OCI-LY1 (cell line): ENCODE measurements at regions not wholly inside any gene's neighbourhood (a gene's known extent, or its start where the extent isn't known, plus 50 kb on each side); places are given as distances from the start of the nearest gene placed in this dataset.

Experiments used
- H2AFZ ChIP-seq: fragments of 200-600 bp; sonication (generic), shearing (Covaris generic); 2 replicates; pipeline ENCODE4 v1.6.0; 2014; ENCODE audit warnings: antibody characterized with exemption, mild to moderate bottlenecking, low read length
- H3F3A ChIP-seq: fragments of 200-600 bp; sonication (generic), shearing (Covaris generic); 2 replicates; pipeline ENCODE4 v1.6.0; 2014; ENCODE audit warnings: mild to moderate bottlenecking, antibody characterized with exemption, low read length, moderate library complexity; ENCODE audit not compliant: insufficient read depth
- H3K27ac ChIP-seq: fragments of 200-600 bp; sonication (generic); 2 replicates; pipeline ENCODE4 v1.5.1; 2014; ENCODE audit warnings: low read length, mixed run types, mild to moderate bottlenecking, low read depth; ENCODE audit not compliant: poor library complexity, severe bottlenecking
- H3K27me3 ChIP-seq: fragments of 200-600 bp; sonication (generic); 2 replicates; pipeline ENCODE4 v1.6.0; 2014; ENCODE audit warnings: antibody characterized with exemption, mild to moderate bottlenecking, low read length, moderate library complexity; ENCODE audit not compliant: insufficient read depth
- H3K36me3 ChIP-seq: fragments of 200-600 bp; sonication (generic); 2 replicates; pipeline ENCODE4 v1.6.1; 2014; ENCODE audit warnings: mild to moderate bottlenecking, antibody characterized with exemption, low read length, moderate library complexity, mixed read lengths; ENCODE audit not compliant: insufficient read depth
- H3K4me1 ChIP-seq: fragments of 200-600 bp; sonication (generic); 2 replicates; pipeline ENCODE4 v1.5.1; 2014; ENCODE audit warnings: mild to moderate bottlenecking, low read length, moderate library complexity; ENCODE audit not compliant: insufficient read depth, severe bottlenecking
- H3K4me2 ChIP-seq: fragments of 200-600 bp; sonication (generic), shearing (Covaris generic); 2 replicates; pipeline ENCODE4 v1.6.1; 2014; ENCODE audit warnings: low read length
- H3K4me3 ChIP-seq: fragments of 200-600 bp; sonication (generic); 2 replicates; pipeline ENCODE4 v1.5.1; 2014; ENCODE audit warnings: low read length, low read depth, mild to moderate bottlenecking, mixed read lengths; ENCODE audit not compliant: poor library complexity, severe bottlenecking
- H3K79me2 ChIP-seq: fragments of 200-600 bp; shearing (Covaris generic); 2 replicates; pipeline ENCODE4 v1.6.1; 2016; ENCODE audit warnings: mixed run types, low read length, mixed read lengths; ENCODE audit not compliant: insufficient read depth
- H3K9ac ChIP-seq: fragments of 200-600 bp; sonication (generic), shearing (Covaris generic); 2 replicates; pipeline ENCODE4 v1.6.1; 2014; ENCODE audit warnings: mild to moderate bottlenecking, low read length, mixed read lengths
- H3K9me2 ChIP-seq: fragments of 200-600 bp; sonication (generic), shearing (Covaris generic); 2 replicates; pipeline ENCODE4 v1.6.1; 2014; ENCODE audit warnings: low read depth, mild to moderate bottlenecking, low read length, mixed read lengths
- H3K9me3 ChIP-seq: fragments of 200-600 bp; shearing (Covaris generic); 2 replicates; pipeline ENCODE4 v1.6.1; 2014; ENCODE audit warnings: low read length, mixed read lengths
- H4K20me1 ChIP-seq: fragments of 200-600 bp; sonication (generic), shearing (Covaris generic); 2 replicates; pipeline ENCODE4 v1.6.0; 2016; ENCODE audit warnings: mild to moderate bottlenecking, low read length; ENCODE audit not compliant: insufficient read depth
- EZH2 ChIP-seq: fragments of 200-600 bp; sonication (generic), shearing (Covaris generic); IDR thresholded peaks from 2 replicates; pipeline ENCODE4 v1.8.0; 2017; ENCODE audit warnings: borderline replicate concordance, mixed run types, mild to moderate bottlenecking, antibody characterized with exemption, low read length, moderate library complexity, mixed read lengths
- TF ChIP-seq, protein P1 (sequence below): fragments of 200-600 bp; sonication (generic), shearing (Covaris generic); IDR thresholded peaks from 2 replicates; pipeline ENCODE4 v1.5.1; 2017; ENCODE audit warnings: mild to moderate bottlenecking, antibody characterized with exemption, low read length, moderate library complexity, mixed read lengths

- Histone ChIP-seq H3K9me2 (no peaks in the 10 kb centered on the region), H3K4me3 (no peak overlapping the region), H4K20me1 (no peaks in the 10 kb centered on the region), H3K4me2 (no peak overlapping the region), H2AFZ (no peak overlapping the region), H3K9ac (no peak overlapping the region), H3K79me2 (no peaks in the 10 kb centered on the region), H3K27me3 (no peaks in the 10 kb centered on the region), H3K9me3 (no peaks in the 10 kb centered on the region), H3K36me3 (no peaks in the 10 kb centered on the region), H3K27ac (no peak overlapping the region), H3F3A (no peaks in the 10 kb centered on the region), H3K4me1 (no peaks in the 10 kb centered on the region)
- no peak for TF ChIP-seq EZH2
- TF ChIP-seq, protein P1, sequence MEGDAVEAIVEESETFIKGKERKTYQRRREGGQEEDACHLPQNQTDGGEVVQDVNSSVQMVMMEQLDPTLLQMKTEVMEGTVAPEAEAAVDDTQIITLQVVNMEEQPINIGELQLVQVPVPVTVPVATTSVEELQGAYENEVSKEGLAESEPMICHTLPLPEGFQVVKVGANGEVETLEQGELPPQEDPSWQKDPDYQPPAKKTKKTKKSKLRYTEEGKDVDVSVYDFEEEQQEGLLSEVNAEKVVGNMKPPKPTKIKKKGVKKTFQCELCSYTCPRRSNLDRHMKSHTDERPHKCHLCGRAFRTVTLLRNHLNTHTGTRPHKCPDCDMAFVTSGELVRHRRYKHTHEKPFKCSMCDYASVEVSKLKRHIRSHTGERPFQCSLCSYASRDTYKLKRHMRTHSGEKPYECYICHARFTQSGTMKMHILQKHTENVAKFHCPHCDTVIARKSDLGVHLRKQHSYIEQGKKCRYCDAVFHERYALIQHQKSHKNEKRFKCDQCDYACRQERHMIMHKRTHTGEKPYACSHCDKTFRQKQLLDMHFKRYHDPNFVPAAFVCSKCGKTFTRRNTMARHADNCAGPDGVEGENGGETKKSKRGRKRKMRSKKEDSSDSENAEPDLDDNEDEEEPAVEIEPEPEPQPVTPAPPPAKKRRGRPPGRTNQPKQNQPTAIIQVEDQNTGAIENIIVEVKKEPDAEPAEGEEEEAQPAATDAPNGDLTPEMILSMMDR: no peak
These were observed 65.9 kb downstream of the EFNB1 start for GRCh38 chrX:68894513-68895340.

- no peaks in the 10 kb centered on the region for H3K79me2 ChIP-seq
- no peaks in the 10 kb centered on the region for H3K27me3 ChIP-seq
- H3K4me2 ChIP-seq: no peak overlapping the region
- no peak overlapping the region for H3K4me3 ChIP-seq
- no peak for TF ChIP-seq EZH2
- TF ChIP-seq, protein P1: no peak
- no peaks in the 10 kb centered on the region for H3F3A ChIP-seq
- no peaks in the 10 kb centered on the region for H3K9me3 ChIP-seq
- no peak overlapping the region for H2AFZ ChIP-seq
- no peaks in the 10 kb centered on the region for H3K36me3 ChIP-seq
- H4K20me1 ChIP-seq: no peaks in the 10 kb centered on the region
- H3K4me1 ChIP-seq: no peaks in the 10 kb centered on the region
- H3K9me2 ChIP-seq: no peaks in the 10 kb centered on the region
- no peak overlapping the region for H3K9ac ChIP-seq
- H3K27ac ChIP-seq: no peak overlapping the region
These were observed 65.3 kb downstream of the EFNB1 start for GRCh38 chrX:68894142-68894512.

DNA sequence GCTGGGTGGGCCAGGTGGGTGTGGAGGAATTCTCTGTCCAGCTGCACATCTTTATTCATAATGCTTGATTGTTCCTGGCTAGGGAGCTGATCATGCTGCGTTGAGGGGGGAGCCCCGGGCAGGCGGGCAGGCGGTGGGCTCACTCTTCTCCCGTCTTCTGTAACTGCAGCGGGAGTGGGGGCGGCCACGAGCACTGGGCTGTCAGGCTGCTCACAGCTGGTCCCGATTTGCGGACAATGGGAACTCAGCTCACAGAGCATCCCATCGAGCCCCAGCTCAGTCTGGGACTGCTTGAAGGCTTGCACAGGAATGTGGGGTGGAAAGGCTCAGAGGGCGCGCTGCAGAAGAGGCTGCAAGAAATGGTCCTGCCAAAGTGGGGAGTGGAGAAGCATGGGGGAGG, 63.8 kb downstream of the EFNB1 start:
- H2AFZ ChIP-seq: no peak overlapping the region
- H3K36me3 ChIP-seq: no peaks in the 10 kb centered on the region
- no peak overlapping the region for H3K27ac ChIP-seq
- H3K27me3 ChIP-seq: no peaks in the 10 kb centered on the region
- no peaks in the 10 kb centered on the region for H3K9me2 ChIP-seq
- no peaks in the 10 kb centered on the region for H3F3A ChIP-seq
- H3K9me3 ChIP-seq: no peaks in the 10 kb centered on the region
- no peak overlapping the region for H3K4me3 ChIP-seq
- no peak overlapping the region for H3K9ac ChIP-seq
- no peaks in the 10 kb centered on the region for H4K20me1 ChIP-seq
- H3K79me2 ChIP-seq: no peaks in the 10 kb centered on the region
- H3K4me1 ChIP-seq: no peaks in the 10 kb centered on the region
- no peak for TF ChIP-seq EZH2
- TF ChIP-seq, protein P1: no peak
- no peak overlapping the region for H3K4me2 ChIP-seq
